Renal cortex interstitium (tissue), 11 donors: ENCODE measurements at regions not wholly inside any gene's neighbourhood (a gene's known extent, or its start where the extent isn't known, plus 50 kb on each side); places are given as distances from the start of the nearest gene placed in this dataset.

Source experiments
- DNase-seq, 11 donors: peaks; one replicate each; pipeline ENCODE4 v3.0.0-alpha.2; 2013; ENCODE audit warnings: low read depth in 9 of 11, low spot score in 4 of 11; ENCODE audit errors: extremely low read depth in 1 of 11

DNA sequence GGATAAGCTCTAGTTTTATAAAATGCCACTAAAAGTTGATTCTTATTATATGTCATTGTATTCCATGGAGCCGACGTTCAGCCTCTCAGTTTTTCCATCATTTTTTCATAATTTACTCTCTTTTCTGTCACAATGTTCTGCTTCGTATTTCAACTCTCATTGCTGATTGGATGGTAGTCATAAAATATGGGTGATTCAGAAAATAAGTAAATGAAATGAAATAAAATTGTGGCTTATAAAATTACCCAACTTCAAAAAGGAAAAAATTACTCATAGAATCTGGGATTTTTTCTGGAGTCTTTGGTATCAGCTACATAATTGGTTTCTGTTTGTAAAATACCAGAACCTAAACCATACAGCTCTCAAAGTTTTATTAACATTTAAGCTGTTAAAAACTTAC lies 139.7 kb upstream of the ITGA4 start:
- DNase-seq: no peak

DNA sequence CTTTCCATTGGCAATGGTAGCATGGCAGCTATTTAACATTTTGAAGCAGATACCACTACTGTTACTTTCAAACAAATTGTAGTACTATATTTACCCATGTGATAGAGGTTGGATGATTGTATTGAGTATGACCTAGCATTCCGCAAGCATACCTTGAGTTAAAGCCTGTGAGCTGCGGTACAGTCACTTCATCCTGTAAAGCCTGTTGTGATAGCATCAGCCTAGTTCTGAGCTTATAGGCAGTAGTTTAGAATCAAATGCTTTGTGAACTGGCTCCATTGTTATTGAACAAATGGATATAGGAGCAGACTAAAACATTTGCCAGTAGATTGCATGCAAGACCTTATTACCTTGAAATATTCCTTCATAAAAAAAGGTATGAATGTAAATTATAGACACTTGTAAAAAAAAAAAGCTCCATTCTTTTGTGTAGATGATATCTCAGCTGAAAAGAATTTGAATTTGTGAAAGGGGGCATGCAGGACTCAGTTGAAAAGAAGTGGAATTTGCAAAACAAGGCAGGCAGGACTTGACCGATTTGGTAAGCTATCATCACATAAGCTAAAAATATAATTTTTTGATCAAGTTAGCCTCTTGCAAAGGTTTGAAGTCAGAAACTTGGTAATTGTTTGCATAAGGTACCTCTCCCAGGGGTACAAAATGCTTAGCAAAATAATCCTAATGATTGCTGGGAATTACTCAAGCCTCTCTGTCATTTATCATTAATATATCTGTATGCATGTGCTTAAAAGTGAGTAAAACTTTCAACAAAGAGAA lies 138.5 kb upstream of the ITGA4 start:
- no peak for DNase-seq

DNA sequence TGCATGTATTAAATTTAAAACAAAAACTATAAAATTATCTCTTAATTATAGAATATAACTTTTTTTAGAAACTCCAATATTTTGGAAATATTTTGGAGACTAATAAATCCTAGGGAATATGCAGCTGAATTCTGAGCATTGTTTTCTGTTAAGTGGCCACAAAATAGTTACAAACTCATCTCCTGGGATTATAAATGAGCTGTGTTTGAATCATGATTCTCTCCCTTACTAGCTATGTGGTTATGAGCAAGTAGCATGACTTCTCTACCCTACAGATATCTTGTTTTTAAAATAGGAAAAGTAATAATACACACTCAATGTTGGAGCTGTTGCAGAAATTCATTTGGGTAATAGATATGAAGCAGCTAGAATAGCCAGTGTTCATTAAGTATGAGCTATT lies 137.9 kb upstream of the ITGA4 start:
- no peak for DNase-seq

DNA sequence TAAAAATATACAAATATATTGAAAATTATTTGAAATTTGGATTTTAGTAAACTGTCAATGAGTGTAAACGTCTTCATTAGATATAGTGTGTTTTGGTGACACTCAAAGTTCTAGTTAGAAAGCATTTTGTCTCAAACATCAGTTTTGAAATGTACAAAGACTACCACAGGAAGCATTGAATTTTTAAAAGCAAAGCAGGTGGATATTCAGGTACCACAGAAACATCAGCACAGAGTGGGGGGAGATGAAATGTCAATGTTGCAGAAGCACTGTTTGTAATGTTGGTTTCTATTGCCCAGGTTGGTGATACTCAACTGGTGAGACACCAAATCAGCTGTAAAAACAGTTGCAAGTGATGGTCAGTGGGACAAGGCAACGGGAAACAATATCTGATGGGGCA lies 136.5 kb upstream of the ITGA4 start:
- no peak for DNase-seq

DNA sequence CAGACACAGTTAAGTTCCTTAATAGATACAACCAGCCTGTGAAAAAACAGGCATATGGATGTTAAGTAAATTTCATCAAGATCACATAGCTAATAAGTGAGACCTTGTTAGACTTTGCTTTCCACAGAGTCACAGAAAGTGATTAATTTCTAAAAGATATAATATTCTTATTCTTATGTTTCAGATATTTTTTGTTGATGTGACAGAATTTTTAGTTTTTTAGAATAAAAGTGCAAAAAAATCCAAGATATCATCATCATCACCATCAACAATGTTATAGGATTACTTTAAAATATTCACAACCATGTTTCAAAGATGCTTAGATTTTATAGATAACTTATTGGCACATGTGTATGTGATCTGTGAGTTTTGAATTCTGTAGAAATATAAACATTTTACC lies 132.3 kb upstream of the ITGA4 start:
- DNase-seq: no peak

DNA sequence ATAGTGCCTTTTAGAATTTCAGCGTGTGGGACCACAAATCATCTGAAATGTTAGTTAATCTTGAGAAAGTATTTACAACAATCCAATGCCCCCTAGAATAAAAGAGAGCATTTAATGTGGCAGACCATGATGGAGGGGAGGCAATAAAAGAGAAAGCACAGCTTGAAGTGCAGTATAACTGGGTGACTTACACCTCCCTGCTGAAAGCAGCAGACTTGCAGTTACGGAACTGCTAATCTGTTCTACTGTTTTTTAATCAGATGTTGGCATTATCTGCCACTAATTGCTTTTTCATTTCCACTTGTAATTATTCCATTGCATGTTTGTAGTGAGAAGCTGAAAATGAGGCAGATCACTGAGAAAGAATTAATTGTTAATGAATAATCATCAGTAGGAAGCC lies 130.5 kb upstream of the ITGA4 start:
- DNase-seq: no peak

DNA sequence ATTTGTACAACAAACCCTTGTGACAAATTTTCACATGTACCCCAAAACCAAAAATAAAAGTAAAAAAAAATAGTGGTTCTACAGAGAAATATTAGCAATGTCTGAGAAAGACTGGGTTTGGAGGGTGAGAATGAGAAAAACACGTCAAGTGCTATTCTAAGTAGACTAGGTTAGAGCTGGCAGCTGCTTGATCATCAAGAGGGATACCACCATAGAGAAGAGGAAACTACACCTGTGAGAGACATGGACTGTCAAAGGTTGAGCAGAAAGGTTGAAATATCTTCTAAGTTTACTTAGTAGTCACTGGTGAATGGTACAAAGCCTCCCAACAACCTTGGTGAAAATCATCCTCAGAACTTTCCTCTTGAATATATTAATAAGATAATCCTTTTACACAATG lies 126.9 kb upstream of the ITGA4 start:
- DNase-seq: no peak

DNA sequence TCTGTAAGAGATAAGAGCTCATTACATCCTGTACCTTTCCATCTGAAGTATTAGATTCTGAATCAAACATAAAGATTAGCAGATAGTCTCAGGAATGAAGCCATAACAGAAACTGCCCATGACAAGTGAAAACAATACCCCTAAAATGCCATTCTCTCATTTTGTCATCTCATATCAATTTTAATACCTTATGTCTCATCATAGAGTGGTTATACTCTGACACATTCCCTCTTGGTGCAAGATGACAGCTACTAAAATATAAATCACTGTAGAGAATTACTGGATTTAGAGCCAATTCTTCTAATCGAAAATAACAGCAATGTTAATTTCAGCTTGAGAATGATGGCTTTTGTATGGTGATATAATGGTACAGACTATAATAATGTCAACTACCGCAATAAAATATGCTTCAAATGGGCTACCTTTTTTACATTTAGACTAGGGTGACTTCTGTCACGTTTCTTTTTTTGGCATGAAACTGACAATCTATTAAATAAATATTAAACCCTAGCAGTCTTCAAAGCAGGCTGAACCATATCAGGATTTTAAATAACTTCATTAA lies 125.1 kb upstream of the ITGA4 start:
- no peak for DNase-seq

DNA sequence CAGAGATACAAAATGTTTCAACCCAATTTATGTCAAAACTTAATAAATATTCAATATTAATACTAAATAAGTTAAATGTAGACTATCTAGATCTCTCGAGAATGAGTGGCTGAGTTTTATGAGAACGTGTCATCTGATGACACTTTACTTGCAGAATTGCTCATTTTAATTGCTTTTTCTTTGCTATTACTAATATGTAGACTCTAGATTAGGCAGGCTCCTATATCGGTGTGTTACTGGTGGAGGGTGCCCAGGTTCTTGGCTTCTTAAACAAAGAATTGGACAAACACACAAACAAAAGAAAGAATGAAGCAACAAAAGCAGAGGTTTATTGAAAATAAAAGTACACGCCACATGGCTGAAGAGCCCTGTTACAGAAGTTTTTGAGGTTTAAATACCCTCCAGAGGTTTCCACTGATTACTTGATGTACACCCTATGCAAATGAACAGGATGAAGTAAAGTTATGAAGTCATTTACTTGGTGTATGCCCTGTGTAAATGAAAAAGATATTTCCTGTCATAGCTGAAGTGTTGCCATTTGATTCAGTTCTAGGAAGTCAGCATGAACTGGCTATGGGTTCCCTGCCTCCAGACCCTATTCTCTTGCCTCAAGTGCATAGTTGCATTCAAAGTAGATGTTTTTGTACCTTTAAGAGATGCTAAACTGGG lies 122.9 kb upstream of the ITGA4 start:
- no peak for DNase-seq

DNA sequence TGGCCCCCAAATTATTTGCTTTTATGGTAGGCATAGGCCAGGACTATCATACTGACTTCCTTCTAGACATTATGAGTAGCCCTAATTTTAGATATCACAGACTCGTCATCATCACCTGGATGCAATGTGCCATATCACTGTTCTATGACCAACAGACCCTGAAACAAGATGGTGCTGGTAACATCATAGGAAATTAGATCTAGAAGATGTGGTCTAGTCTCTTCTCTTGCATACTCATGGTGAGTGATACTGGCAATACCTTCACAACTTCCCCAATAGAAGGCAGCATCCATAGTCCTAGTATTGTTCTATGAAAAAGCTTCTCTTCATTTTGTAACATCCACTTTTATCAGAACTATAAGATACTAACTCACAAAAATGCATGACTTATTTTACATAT lies 116.3 kb upstream of the ITGA4 start:
- DNase-seq: no peak

DNA sequence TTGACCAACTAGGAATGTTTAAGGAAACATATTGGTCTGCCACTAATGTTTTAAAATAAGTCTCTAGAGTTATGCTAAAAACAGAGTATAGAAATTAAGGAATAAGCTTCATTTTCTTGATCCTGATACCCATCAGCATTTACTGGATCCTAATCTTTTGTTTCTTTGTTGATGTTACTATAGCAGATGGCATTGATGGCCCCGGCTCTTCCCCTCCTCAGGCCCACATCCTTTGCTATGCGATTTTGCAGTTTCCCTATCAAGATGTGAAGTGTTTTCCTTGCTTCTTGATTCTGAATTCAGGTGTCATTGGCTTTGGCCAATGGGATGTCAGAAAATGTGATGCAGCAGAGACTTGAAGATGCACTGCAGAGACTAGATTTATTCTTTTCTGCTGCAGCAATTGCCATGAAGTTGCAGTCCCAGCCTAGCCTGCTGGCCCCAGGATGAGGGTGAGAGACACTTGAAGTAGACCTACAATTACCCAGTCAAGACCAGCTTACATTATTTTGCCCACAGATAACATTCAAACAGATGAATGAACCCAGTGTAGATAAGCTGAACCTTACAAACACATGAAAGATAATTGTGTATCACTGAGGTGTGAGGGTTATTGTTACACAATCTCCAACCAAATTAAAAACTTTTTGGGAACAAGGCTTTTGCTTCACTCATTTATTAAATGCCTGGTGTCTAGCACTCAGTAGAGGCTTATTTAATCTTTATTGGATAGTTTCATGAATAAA lies 115.2 kb upstream of the ITGA4 start:
- DNase-seq: no peak

DNA sequence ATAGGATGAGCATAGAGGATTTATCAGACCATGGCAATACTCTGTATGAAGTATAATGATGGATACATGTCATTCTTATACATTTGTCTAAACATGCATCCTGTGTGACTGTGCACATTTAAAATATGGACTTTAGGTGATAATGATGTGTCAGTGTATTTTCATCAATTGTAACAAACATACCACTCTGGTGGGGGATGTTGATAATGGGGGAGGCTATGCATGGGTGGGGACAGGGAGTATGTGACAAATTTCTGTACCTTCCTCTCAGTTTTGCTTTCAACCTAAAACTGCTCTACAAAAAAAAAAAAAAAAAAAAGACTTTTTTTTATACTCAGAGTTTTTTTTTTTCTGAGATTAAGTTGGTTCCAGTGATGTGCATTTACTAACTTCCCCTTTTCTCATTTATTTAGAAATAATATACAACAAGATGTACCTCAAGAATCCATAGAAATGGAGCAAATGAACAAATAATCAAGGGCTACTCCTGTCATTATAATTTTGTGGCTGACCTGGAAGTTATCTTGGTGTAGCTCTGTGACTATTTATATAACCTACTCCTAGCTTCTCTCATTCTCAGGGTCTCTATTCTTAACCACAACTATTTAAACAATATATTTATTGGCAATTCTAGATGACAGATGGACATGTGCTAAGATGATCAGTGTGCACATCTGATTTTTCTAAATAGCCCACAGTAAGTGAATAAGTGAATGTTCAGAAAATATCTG lies 108.9 kb upstream of the ITGA4 start:
- DNase-seq: no peak

DNA sequence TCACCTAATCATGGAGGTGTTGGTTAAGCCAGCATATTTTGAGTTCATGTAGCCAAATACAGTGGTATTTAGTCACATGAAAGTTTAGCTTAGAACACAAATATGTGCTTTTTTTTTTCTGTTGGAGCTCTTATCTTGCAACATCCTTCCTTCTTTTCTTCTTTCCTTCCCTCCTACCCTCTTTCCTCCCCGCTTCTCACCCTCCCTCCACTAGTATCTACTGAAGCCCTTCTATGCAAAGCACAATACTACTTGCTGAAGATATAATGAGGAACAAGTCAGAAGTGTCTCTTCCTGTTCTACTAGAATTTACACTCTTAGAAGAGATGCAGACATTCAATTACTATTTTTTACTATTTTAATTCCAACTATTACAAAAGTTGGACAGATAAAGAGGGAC lies 105.0 kb upstream of the ITGA4 start:
- DNase-seq: no peak

DNA sequence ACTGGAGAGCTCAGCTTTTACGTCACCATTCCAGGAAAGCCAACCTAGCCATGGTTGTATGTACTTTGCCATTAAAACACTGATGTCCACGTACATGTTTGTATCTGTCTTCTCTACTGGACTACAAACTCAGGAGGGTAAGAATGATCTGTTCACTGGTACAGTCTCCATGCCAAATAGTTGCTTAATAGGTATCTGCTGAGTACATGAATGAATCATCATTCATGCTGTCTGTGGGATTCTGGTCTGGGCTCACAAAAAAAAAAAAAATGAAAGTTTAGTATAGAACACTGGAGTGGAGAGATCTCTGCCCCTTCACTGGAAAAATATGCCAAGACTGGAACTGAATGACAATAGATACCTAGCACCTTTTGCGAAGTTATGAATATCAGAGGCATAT lies 102.6 kb upstream of the ITGA4 start:
- no peak for DNase-seq

DNA sequence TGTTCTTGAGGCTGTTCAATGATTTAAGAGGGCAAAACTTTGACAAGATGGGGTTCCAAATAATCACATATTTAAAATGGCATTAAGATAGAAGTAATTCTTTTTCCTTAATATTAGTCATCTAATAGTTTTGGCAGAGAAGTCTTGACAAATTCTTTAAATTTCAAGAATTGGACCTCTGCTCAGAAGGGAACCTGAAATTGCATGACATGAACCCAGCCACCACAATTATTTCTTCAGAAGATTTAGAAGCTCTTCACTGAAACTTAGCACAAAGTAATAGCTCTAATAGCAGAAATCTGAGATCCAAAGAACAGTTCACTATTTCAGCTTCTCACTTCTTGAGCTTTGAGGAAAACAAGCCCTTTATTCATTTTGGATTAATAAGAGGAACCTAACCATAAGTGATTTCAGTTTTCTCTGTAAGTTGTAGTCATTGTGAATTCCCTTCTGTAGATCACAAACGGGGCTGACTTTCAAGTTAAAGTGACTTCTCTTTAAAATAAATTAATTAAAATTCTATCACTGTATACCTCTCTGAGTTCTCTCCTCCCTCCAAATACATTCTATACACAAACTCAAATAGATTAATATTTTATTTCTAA lies 100.6 kb upstream of the ITGA4 start:
- DNase-seq: no peak

DNA sequence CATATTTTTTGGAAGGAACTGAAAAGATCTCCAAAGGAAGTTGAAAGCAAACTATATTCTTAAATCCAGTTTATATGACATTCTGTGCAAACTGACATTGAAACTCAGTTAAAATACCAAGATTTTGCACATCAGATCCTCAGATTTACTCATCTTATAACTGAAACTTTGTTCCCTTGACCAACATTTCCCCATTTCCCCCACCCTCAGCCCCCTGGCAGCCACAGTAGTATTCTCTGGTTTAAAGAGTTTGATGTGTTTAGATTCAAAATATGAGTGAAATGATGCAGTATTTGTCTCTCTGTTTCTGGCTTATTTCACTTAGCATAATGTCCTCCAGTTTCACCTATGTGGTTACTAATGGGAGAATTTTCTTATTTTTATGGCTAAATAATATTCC lies 99.2 kb upstream of the ITGA4 start:
- no peak for DNase-seq

DNA sequence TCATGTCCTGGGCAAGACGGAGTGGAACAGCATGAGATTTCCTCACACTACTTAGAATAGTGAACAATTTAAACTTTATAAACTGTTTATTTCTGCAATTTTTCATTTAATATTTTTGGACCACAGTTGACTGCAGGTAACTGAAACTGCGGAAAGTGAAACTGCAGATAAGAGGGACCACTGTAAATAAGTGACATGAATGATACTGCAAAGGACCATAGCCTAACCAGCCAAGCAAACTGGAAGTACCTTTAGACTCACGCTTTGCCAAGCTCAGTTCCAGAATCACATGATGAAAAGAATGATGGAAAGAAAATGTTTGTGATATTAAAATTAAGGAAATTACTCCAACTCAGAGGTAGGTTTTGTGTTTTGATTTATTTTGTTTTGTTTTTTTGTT lies 94.6 kb upstream of the ITGA4 start:
- no peak for DNase-seq

DNA sequence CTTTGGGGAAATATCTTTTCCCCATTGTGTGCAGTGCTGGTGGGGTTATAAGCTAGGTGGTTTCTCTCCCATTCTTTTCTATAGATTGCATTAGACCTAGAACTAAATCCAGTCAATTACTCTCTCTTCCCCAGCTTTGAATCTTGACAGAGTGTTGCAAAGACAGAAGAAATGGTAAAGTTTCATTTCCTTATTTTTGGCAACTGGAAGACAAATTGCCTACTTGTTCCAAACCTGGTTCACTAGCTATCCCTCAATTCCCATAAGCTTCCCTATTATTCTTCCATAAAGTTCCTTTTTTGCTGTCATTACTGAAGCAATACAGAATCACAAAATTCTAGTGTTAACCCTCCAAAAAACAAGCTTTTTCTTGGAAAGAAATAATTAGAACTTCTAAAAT lies 94.0 kb upstream of the ITGA4 start:
- DNase-seq: no peak
